Activated CD8-positive, alpha-beta T cell treated with anti-CD3 and anti-CD28 coated beads for 36 hours (primary cell): ENCODE measurements at regions not wholly inside any gene's neighbourhood (a gene's known extent, or its start where the extent isn't known, plus 50 kb on each side); places are given as distances from the start of the nearest gene placed in this dataset.

Experiments
- ATAC-seq: fragments of 200-7000 bp; cut with Tn5 transposase; one replicate; pipeline ENCODE4 v1.10.0; 2021; ENCODE audit warnings: mild to moderate bottlenecking, moderate library complexity
- CTCF ChIA-PET: fragments of 350-600 bp; sonication (Branson Sonifier 250); formaldehyde crosslinking; loops from one replicate; lab custom pipeline; 2021; ENCODE audit warnings: antibody characterized with exemption; lab: Charles Lee
- POLR2A ChIA-PET: fragments of 350-600 bp; sonication (Branson Sonifier 250); formaldehyde crosslinking; loops from one replicate; lab custom pipeline; 2021; ENCODE audit warnings: antibody characterized with exemption; lab: Charles Lee
- DNase-seq: peaks from one replicate; pipeline ENCODE4 v3.0.0-alpha.2; 2020
- H3K27ac Mint-ChIP-seq: one replicate; pipeline ENCODE4 v1.8.0; 2021; ENCODE audit warnings: mild to moderate bottlenecking, mixed read lengths
- H3K27me3 Mint-ChIP-seq: one replicate; pipeline ENCODE4 v1.8.0; 2021; ENCODE audit warnings: mixed read lengths
- H3K36me3 Mint-ChIP-seq: one replicate; pipeline ENCODE4 v1.8.0; 2021; ENCODE audit warnings: low read depth, mixed read lengths
- H3K4me1 Mint-ChIP-seq: one replicate; pipeline ENCODE4 v1.8.0; 2021; ENCODE audit warnings: low read depth, mixed read lengths
- H3K4me3 Mint-ChIP-seq: one replicate; pipeline ENCODE4 v1.8.0; 2021; ENCODE audit warnings: mild to moderate bottlenecking, moderate library complexity, mixed read lengths
- H3K9me3 Mint-ChIP-seq: one replicate; pipeline ENCODE4 v1.8.0; 2021; ENCODE audit warnings: mixed read lengths
- CTCF ChIP-seq: fragments of 200-600 bp; IDR thresholded peaks from one replicate; pipeline ENCODE4 v1.8.0; 2022; ENCODE audit warnings: antibody characterized with exemption, mild to moderate bottlenecking
- intact Hi-C: fragments of 100-400 bp; cut with micrococcal nuclease; formaldehyde crosslinking; loops from one replicate; pipeline ENCODE4 v1.10.0; 2022

GRCh38 chr1:79398501-79398900 is 392.0 kb upstream of the ADGRL4 start:
- Mint-ChIP-seq H3K9me3 (peaks cover 4% of the 10 kb centered on the region), H3K36me3 (no peaks in the 10 kb centered on the region), H3K4me3 (no peak overlapping the region)

GRCh38 chr1:79396901-79397300 is 390.4 kb upstream of the ADGRL4 start:
- intact Hi-C loops = no loop called here
- H3K9me3 Mint-ChIP-seq = peaks cover 4% of the 10 kb centered on the region
- POLR2A ChIA-PET = no interaction called here
- DNase-seq (no peak), ATAC-seq (no peak)
- no peaks in the 10 kb centered on the region for H3K4me1 Mint-ChIP-seq
- no peaks in the 10 kb centered on the region for H3K27me3 Mint-ChIP-seq
- H3K4me3 Mint-ChIP-seq = no peak overlapping the region
- CTCF ChIA-PET = no interaction called here
- no peak overlapping the region for H3K27ac Mint-ChIP-seq
- no peak for TF ChIP-seq CTCF
- H3K36me3 Mint-ChIP-seq = no peaks in the 10 kb centered on the region

More at GRCh38 chr1:79398501-79398900, 392.0 kb upstream of the ADGRL4 start:
- ChIA-PET CTCF (no interaction called here), POLR2A (no interaction called here)
- DNase-seq = no peak
- no peak for ATAC-seq
- intact Hi-C loops = no loop called here
- TF ChIP-seq CTCF = no peak
- Mint-ChIP-seq H3K4me1 (no peaks in the 10 kb centered on the region), H3K27me3 (no peaks in the 10 kb centered on the region), H3K27ac (no peak overlapping the region)

- Mint-ChIP-seq H3K4me1 (no peaks in the 10 kb centered on the region), H3K27ac (no peak overlapping the region), H3K4me3 (no peak overlapping the region), H3K27me3 (no peaks in the 10 kb centered on the region), H3K9me3 (peaks cover 1% of the 10 kb centered on the region), H3K36me3 (no peaks in the 10 kb centered on the region)
- DNase-seq (no peak), ATAC-seq (no peak)
- intact Hi-C loops = no loop called here
- ChIA-PET CTCF (no interaction called here), POLR2A (no interaction called here)
- TF ChIP-seq CTCF = no peak
Measured at GRCh38 chr1:79388694-79389361, 382.3 kb upstream of the ADGRL4 start.

GRCh38 chr1:79386730-79387129 is 380.2 kb upstream of the ADGRL4 start:
- ChIA-PET CTCF (no interaction called here), POLR2A (no interaction called here)
- no peaks in the 10 kb centered on the region for H3K27me3 Mint-ChIP-seq
- H3K4me1 Mint-ChIP-seq = no peaks in the 10 kb centered on the region
- no peak overlapping the region for H3K27ac Mint-ChIP-seq
- DNase-seq (no peak), ATAC-seq (no peak)
- TF ChIP-seq CTCF = no peak
- no peaks in the 10 kb centered on the region for H3K36me3 Mint-ChIP-seq
- intact Hi-C loops = no loop called here
- H3K9me3 Mint-ChIP-seq = peaks cover 1% of the 10 kb centered on the region
- H3K4me3 Mint-ChIP-seq = no peak overlapping the region

- H3K27me3 Mint-ChIP-seq = no peaks in the 10 kb centered on the region
- peaks cover 3% of the 10 kb centered on the region for H3K9me3 Mint-ChIP-seq
- no peaks in the 10 kb centered on the region for H3K36me3 Mint-ChIP-seq
- intact Hi-C loops = no loop called here
- ChIA-PET CTCF (no interaction called here), POLR2A (no interaction called here)
- no peak overlapping the region for H3K27ac Mint-ChIP-seq
- TF ChIP-seq CTCF = no peak
- ATAC-seq = no peak
- H3K4me3 Mint-ChIP-seq = no peak overlapping the region
- H3K4me1 Mint-ChIP-seq = no peaks in the 10 kb centered on the region
- no peak for DNase-seq
Measured at GRCh38 chr1:79380078-79380477, 373.5 kb upstream of the ADGRL4 start.
